Mucosa of descending colon (tissue), 3 donors: ENCODE measurements at regions not wholly inside any gene's neighbourhood (a gene's known extent, or its start where the extent isn't known, plus 50 kb on each side); places are given as distances from the start of the nearest gene placed in this dataset.

Experiments used
- ATAC-seq: fragments of 200-7000 bp; cut with Tn5 transposase; one replicate; pipeline ENCODE4 v1.9.1; 2020; ENCODE audit warnings: mild to moderate bottlenecking, moderate library complexity
- DNase-seq, 3 donors: peaks; one replicate each; pipeline ENCODE4 v3.0.0-alpha.2; 2020
- H3K36me3 ChIP-seq: fragments of 200-600 bp; one replicate; pipeline ENCODE4 v1.8.0; 2021; ENCODE audit warnings: low read depth, mild to moderate bottlenecking
- H3K4me1 ChIP-seq: fragments of 200-600 bp; one replicate; pipeline ENCODE4 v1.8.0; 2021; ENCODE audit warnings: low read depth, mild to moderate bottlenecking
- H3K4me3 ChIP-seq: fragments of 200-600 bp; one replicate; pipeline ENCODE4 v1.8.0; 2021; ENCODE audit warnings: mild to moderate bottlenecking
- H3K9me3 ChIP-seq: fragments of 200-600 bp; one replicate; pipeline ENCODE4 v1.8.0; 2021; ENCODE audit warnings: mild to moderate bottlenecking
- CTCF ChIP-seq: fragments of 200-600 bp; IDR thresholded peaks from one replicate; pipeline ENCODE4 v1.8.0; 2022; ENCODE audit warnings: antibody characterized with exemption, mild to moderate bottlenecking
- intact Hi-C, 2 donors: fragments of 100-400 bp; cut with DNase I in 1 of 2; cut with micrococcal nuclease in 1 of 2; formaldehyde crosslinking; loops; one replicate each; pipeline versions ENCODE4 v1.11.0 to v1.11.1; 2022; cut with DNase I, micrococcal nuclease
- donor health status: DM: no; HTN: no; CAD: no; lungs with moderate emphysema.
- donor health status: DM: no; HTN: no; CAD: no.
- donor health status: DM: no; HTN: yes; CAD: no.

- Histone ChIP-seq H3K36me3 (no peaks in the 10 kb centered on the region), H3K4me1 (peaks cover 3% of the 10 kb centered on the region), H3K9me3 (no peaks in the 10 kb centered on the region), H3K4me3 (no peak overlapping the region)
- DNase-seq (no peak), ATAC-seq (no peak)
- intact Hi-C loops = no loop called here
- TF ChIP-seq CTCF = no peak
These were observed 192.4 kb downstream of the BAMBI start for GRCh38 chr10:28869606-28870201.

- Histone ChIP-seq H3K4me1 (peaks cover 3% of the 10 kb centered on the region), H3K36me3 (no peaks in the 10 kb centered on the region), H3K9me3 (no peaks in the 10 kb centered on the region), H3K4me3 (no peak overlapping the region)
- no peak for ATAC-seq
- TF ChIP-seq CTCF = no peak
- no peak for DNase-seq
- intact Hi-C loops = no loop called here
These were observed 194.3 kb downstream of the BAMBI start for GRCh38 chr10:28871665-28872064.

GRCh38 chr10:28872587-28873165 lies 195.4 kb downstream of the BAMBI start:
- Histone ChIP-seq H3K36me3 (no peaks in the 10 kb centered on the region), H3K4me1 (peaks cover 3% of the 10 kb centered on the region), H3K4me3 (no peak overlapping the region), H3K9me3 (no peaks in the 10 kb centered on the region)
- TF ChIP-seq CTCF = no peak
- ATAC-seq (no peak), DNase-seq (no peak)
- intact Hi-C loops = no loop called here

- DNase-seq (peak; percentile 58 to 62 (median 61)), ATAC-seq (peak; percentile 98)
- intact Hi-C loops = no loop called here
These were observed 196.2 kb downstream of the BAMBI start for GRCh38 chr10:28873540-28873939.

GRCh38 chr10:28874210-28874609 lies 196.9 kb downstream of the BAMBI start:
- Histone ChIP-seq H3K36me3 (no peaks in the 10 kb centered on the region), H3K4me1 (peaks cover 3% of the 10 kb centered on the region), H3K4me3 (no peak overlapping the region), H3K9me3 (no peaks in the 10 kb centered on the region)
- TF ChIP-seq CTCF = no peak
- intact Hi-C loops = no loop called here
- DNase-seq = no peak
- no peak for ATAC-seq

More at GRCh38 chr10:28873540-28873939, 196.2 kb downstream of the BAMBI start:
- Histone ChIP-seq H3K4me3 (no peak overlapping the region), H3K36me3 (no peaks in the 10 kb centered on the region), H3K4me1 (peaks cover 3% of the 10 kb centered on the region), H3K9me3 (no peaks in the 10 kb centered on the region)
- no peak for TF ChIP-seq CTCF
